SK-N-SH (cell line): ENCODE measurements at regions not wholly inside any gene's neighbourhood (a gene's known extent, or its start where the extent isn't known, plus 50 kb on each side); places are given as distances from the start of the nearest gene placed in this dataset.

ENCODE experiments used
- ELF1 ChIP-seq: IDR thresholded peaks from 2 replicates; pipeline ENCODE4 v1.4.0; 2012
- FOXJ3 ChIP-seq: sonication (generic); formaldehyde crosslinking; IDR thresholded peaks from 2 replicates; pipeline ENCODE4 v1.5.1; 2020; ENCODE audit warnings: mild to moderate bottlenecking, missing genetic modification reagents
- GABPA ChIP-seq: IDR thresholded peaks from 2 replicates; pipeline ENCODE4 v1.4.0; 2012; ENCODE audit warnings: low read depth, mild to moderate bottlenecking
- NRF1 ChIP-seq: IDR thresholded peaks from 2 replicates; pipeline ENCODE4 v1.6.1; 2012; ENCODE audit warnings: low read depth, mild to moderate bottlenecking, low read length
- SMC3 ChIP-seq: IDR thresholded peaks from 2 replicates; pipeline ENCODE4 v1.6.1; 2012; ENCODE audit warnings: low read depth, low read length, improper control_type of control experiment
- TAF1 ChIP-seq: IDR thresholded peaks from 2 replicates; pipeline ENCODE4 v1.6.1; 2012; ENCODE audit warnings: low read depth, mild to moderate bottlenecking, low read length, moderate library complexity, borderline replicate concordance
- TF ChIP-seq, protein P1 (sequence below): IDR thresholded peaks from 2 replicates; pipeline ENCODE4; 2012
- TF ChIP-seq, protein P2 (sequence below): fragments of 200-600 bp; sonication (generic); IDR thresholded peaks from 2 replicates; pipeline ENCODE4 v1.6.1; 2017; ENCODE audit warnings: antibody characterized with exemption, mild to moderate bottlenecking, moderate library complexity

- TF ChIP-seq GABPA (no peak), FOXJ3 (CRISPR knock-in tag) (no peak), TAF1 (no peak), SMC3 (no peak), NRF1 (no peak), ELF1 (no peak)
- TF ChIP-seq, protein P1, sequence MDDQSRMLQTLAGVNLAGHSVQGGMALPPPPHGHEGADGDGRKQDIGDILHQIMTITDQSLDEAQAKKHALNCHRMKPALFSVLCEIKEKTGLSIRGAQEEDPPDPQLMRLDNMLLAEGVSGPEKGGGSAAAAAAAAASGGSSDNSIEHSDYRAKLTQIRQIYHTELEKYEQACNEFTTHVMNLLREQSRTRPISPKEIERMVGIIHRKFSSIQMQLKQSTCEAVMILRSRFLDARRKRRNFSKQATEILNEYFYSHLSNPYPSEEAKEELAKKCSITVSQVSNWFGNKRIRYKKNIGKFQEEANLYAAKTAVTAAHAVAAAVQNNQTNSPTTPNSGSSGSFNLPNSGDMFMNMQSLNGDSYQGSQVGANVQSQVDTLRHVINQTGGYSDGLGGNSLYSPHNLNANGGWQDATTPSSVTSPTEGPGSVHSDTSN = no peak
- TF ChIP-seq, protein P2, sequence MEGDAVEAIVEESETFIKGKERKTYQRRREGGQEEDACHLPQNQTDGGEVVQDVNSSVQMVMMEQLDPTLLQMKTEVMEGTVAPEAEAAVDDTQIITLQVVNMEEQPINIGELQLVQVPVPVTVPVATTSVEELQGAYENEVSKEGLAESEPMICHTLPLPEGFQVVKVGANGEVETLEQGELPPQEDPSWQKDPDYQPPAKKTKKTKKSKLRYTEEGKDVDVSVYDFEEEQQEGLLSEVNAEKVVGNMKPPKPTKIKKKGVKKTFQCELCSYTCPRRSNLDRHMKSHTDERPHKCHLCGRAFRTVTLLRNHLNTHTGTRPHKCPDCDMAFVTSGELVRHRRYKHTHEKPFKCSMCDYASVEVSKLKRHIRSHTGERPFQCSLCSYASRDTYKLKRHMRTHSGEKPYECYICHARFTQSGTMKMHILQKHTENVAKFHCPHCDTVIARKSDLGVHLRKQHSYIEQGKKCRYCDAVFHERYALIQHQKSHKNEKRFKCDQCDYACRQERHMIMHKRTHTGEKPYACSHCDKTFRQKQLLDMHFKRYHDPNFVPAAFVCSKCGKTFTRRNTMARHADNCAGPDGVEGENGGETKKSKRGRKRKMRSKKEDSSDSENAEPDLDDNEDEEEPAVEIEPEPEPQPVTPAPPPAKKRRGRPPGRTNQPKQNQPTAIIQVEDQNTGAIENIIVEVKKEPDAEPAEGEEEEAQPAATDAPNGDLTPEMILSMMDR = no peak
Measured at GRCh38 chr2:176793792-176794191, 418.8 kb upstream of the HNRNPA3 start.
